ENCODE measurements at regions not wholly inside any gene's neighbourhood (a gene's known extent, or its start where the extent isn't known, plus 50 kb on each side); places are given as distances from the start of the nearest gene placed in this dataset.

DNA sequence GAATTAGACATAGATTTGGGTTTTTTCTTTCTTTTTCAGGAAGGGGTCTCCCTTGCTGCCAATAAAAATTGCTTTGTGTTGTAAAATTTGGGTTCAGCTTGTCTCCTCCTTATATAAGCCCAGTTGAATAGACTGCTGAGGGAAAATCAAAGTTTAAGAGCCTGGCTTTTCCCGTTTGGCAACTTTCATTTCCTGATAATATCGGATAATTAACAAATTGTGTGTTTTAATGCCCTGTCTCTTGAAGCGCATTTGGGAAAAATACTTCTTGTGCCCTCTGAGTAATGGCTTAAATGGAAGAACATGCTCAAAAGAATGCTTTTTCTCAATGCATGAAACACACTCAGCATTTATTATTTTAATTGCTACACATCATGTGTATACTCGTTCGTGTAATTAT, 198.0 kb upstream of the DCN start:
- Histone ChIP-seq H3K4me3 (replicated peaks; ENCODE audit: insufficient read depth, low read length) (no peak overlapping the region), H3K27me3 (ENCODE audit: insufficient read depth, poor library complexity, severe bottlenecking) (peaks cover 2% of the 10 kb centered on the region), H3K27ac (replicated peaks) (no peak overlapping the region)
- DNase-seq (ENCODE audit: low read depth in 1 of 2, low spot score in 1 of 2): no peak
- TF ChIP-seq POLR2AphosphoS5 (IDR thresholded peaks at IDR 0.05; ENCODE audit: low read depth) (no peak), SPI1 (IDR thresholded peaks at IDR 0.05; ENCODE audit: borderline replicate concordance, low read depth) (no peak), CTCF (IDR thresholded peaks at IDR 0.05; ENCODE audit: insufficient read depth, low read length) (no peak), GABPA (IDR thresholded peaks at IDR 0.05; ENCODE audit: low read depth) (no peak)
- TF ChIP-seq, protein P1, sequence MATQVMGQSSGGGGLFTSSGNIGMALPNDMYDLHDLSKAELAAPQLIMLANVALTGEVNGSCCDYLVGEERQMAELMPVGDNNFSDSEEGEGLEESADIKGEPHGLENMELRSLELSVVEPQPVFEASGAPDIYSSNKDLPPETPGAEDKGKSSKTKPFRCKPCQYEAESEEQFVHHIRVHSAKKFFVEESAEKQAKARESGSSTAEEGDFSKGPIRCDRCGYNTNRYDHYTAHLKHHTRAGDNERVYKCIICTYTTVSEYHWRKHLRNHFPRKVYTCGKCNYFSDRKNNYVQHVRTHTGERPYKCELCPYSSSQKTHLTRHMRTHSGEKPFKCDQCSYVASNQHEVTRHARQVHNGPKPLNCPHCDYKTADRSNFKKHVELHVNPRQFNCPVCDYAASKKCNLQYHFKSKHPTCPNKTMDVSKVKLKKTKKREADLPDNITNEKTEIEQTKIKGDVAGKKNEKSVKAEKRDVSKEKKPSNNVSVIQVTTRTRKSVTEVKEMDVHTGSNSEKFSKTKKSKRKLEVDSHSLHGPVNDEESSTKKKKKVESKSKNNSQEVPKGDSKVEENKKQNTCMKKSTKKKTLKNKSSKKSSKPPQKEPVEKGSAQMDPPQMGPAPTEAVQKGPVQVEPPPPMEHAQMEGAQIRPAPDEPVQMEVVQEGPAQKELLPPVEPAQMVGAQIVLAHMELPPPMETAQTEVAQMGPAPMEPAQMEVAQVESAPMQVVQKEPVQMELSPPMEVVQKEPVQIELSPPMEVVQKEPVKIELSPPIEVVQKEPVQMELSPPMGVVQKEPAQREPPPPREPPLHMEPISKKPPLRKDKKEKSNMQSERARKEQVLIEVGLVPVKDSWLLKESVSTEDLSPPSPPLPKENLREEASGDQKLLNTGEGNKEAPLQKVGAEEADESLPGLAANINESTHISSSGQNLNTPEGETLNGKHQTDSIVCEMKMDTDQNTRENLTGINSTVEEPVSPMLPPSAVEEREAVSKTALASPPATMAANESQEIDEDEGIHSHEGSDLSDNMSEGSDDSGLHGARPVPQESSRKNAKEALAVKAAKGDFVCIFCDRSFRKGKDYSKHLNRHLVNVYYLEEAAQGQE (IDR thresholded peaks at IDR 0.05; ENCODE audit: insufficient replicate concordance, low read depth): no peak

DNA sequence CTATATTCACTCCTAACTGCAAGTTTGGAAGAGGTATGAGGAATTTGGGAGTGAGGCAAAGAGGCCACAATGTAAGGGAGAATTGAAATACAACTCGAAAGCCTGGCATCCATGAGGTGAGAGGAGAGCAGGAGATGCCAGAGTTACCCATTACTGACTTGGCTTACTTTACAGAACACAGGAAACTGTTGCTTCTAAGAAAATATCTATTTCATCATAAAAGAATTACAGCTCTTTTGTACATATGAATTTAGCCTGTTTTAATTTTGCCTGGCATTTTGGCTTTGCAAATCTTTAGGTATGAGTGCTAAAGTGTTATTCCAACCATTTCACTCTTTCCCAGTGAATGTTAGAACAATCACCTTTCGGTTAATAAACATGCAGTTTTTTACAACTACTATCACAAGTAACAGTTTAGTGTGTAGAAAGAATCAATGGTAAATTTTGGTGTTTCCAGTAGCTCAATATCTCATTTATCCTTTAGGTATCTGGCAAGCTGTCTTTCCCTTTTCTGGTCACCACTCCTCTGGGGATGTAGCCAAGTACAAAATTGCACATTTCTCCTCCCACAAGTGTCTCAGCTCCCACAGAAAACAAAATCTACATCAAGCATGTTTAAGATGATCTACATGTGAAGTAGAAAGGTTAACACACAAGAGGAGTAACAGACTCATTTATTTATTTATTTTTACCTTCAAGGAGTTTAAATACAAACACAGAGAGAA, 196.6 kb upstream of the DCN start:
- TF ChIP-seq, protein P1 (IDR thresholded peaks at IDR 0.05; ENCODE audit: insufficient replicate concordance, low read depth): no peak
- TF ChIP-seq SPI1 (IDR thresholded peaks at IDR 0.05; ENCODE audit: borderline replicate concordance, low read depth) (no peak), CTCF (IDR thresholded peaks at IDR 0.05; ENCODE audit: insufficient read depth, low read length) (no peak), POLR2AphosphoS5 (IDR thresholded peaks at IDR 0.05; ENCODE audit: low read depth) (no peak), GABPA (IDR thresholded peaks at IDR 0.05; ENCODE audit: low read depth) (no peak)
- Histone ChIP-seq H3K27me3 (ENCODE audit: insufficient read depth, poor library complexity, severe bottlenecking) (peaks cover 2% of the 10 kb centered on the region), H3K27ac (replicated peaks) (no peak overlapping the region), H3K4me3 (replicated peaks; ENCODE audit: insufficient read depth, low read length) (no peak overlapping the region)
- no peak for DNase-seq (ENCODE audit: low read depth in 1 of 2, low spot score in 1 of 2)

- no peak for TF ChIP-seq CTCF (IDR thresholded peaks at IDR 0.05; ENCODE audit: insufficient read depth, low read length)
- no peak for TF ChIP-seq POLR2AphosphoS5 (IDR thresholded peaks at IDR 0.05; ENCODE audit: low read depth)
- TF ChIP-seq GABPA (IDR thresholded peaks at IDR 0.05; ENCODE audit: low read depth): no peak
- TF ChIP-seq SPI1 (IDR thresholded peaks at IDR 0.05; ENCODE audit: borderline replicate concordance, low read depth): no peak
- TF ChIP-seq, protein P1 (IDR thresholded peaks at IDR 0.05; ENCODE audit: insufficient replicate concordance, low read depth): no peak
- Histone ChIP-seq H3K27ac (replicated peaks) (no peak overlapping the region), H3K4me3 (replicated peaks; ENCODE audit: insufficient read depth, low read length) (no peak overlapping the region), H3K27me3 (ENCODE audit: insufficient read depth, poor library complexity, severe bottlenecking) (peaks cover 2% of the 10 kb centered on the region)
- no peak for DNase-seq (ENCODE audit: low read depth in 1 of 2, low spot score in 1 of 2)
These were observed 194.8 kb upstream of the DCN start for GRCh38 chr12:91377436-91377835.
